Panc1 (cell line): ENCODE measurements at regions not wholly inside any gene's neighbourhood (a gene's known extent, or its start where the extent isn't known, plus 50 kb on each side); places are given as distances from the start of the nearest gene placed in this dataset.

Experiments
- ATAC-seq: fragments of 200-7000 bp; cut with Tn5 transposase; 2 replicates; pipeline ENCODE4 v1.9.1; 2020; ENCODE audit warnings: mild to moderate bottlenecking, moderate library complexity
- BruUV-seq: library from RNA; stranded (reverse); fragments of 400-500 nt; replicated peaks from 2 replicates; lab custom pipeline; 2021; lab: Mats Ljungman, UMichigan
- CTCF ChIA-PET: fragments of 300-600 bp; sonication (Branson Sonifier 250); formaldehyde crosslinking; loops from one replicate; lab custom pipeline; 2022; ENCODE audit warnings: antibody characterized with exemption; lab: Charles Lee
- POLR2A ChIA-PET: fragments of 300-600 bp; sonication (Branson Sonifier 250); formaldehyde crosslinking; loops from one replicate; lab custom pipeline; 2022; ENCODE audit warnings: antibody characterized with exemption; lab: Charles Lee
- DNase-seq: peaks from one replicate; pipeline ENCODE4 v3.0.0-alpha.2; 2010; ENCODE audit warnings: low read depth, low spot score
- H3K27ac ChIP-seq: 2 replicates; pipeline ENCODE4 v1.5.1; 2011; ENCODE audit warnings: mild to moderate bottlenecking, low read length, inconsistent platforms
- H3K27me3 ChIP-seq: fragments of 200-500 bp; sonication (Bioruptor generic); 2 replicates; pipeline ENCODE4 v1.6.0; 2014; ENCODE audit warnings: low read length, inconsistent platforms; ENCODE audit not compliant: control insufficient read depth, insufficient read depth
- H3K36me3 ChIP-seq: fragments of 200-500 bp; sonication (Bioruptor generic); 2 replicates; pipeline ENCODE4 v1.5.1; 2014; ENCODE audit warnings: inconsistent platforms, mild to moderate bottlenecking, low read length, moderate library complexity; ENCODE audit not compliant: control insufficient read depth, insufficient read depth
- H3K4me1 ChIP-seq: 2 replicates; pipeline ENCODE4 v1.5.1; 2011; ENCODE audit warnings: inconsistent platforms, mild to moderate bottlenecking, low read length, moderate library complexity; ENCODE audit not compliant: control insufficient read depth, insufficient read depth
- H3K4me3 ChIP-seq, 2 experiments: 2 replicates each; pipeline ENCODE4 v1.5.1; 2011 to 2012; ENCODE audit warnings: low read depth in 2 of 2, low read length in 2 of 2, mild to moderate bottlenecking in 2 of 2, inconsistent platforms in 1 of 2, moderate library complexity in 1 of 2
- H3K9me3 ChIP-seq: fragments of 200-500 bp; sonication (Bioruptor generic); 2 replicates; pipeline ENCODE4 v1.5.1; 2014; ENCODE audit warnings: low read depth, mild to moderate bottlenecking, inconsistent platforms, low read length, moderate library complexity; ENCODE audit not compliant: control insufficient read depth, insufficient read depth
- CTCF ChIP-seq: fragments of 450-650 bp; IDR thresholded peaks from 2 replicates; pipeline ENCODE4 v1.5.1; 2017; ENCODE audit warnings: mild to moderate bottlenecking
- POLR2AphosphoS5 ChIP-seq: IDR thresholded peaks from 2 replicates; pipeline ENCODE4 v1.6.1; 2012; ENCODE audit warnings: mild to moderate bottlenecking, low read depth, low read length, moderate library complexity
- SIN3A ChIP-seq: IDR thresholded peaks from 2 replicates; pipeline ENCODE4 v1.6.1; 2012; ENCODE audit warnings: low read depth, mild to moderate bottlenecking, low read length, moderate library complexity, borderline replicate concordance; ENCODE audit not compliant: insufficient read depth
- TCF7L2 ChIP-seq: IDR thresholded peaks from 2 replicates; pipeline ENCODE4 v1.6.1; 2011; ENCODE audit warnings: mild to moderate bottlenecking, low read depth, low read length, inconsistent platforms
- in situ Hi-C: cut with HindIII; loops from 2 replicates; pipeline ENCODE4 v1.10.0; 2016; ENCODE audit warnings: low sequenced_read_pairs, low pct_unique_long_range_greater_than_20kb
- intact Hi-C: fragments of 100-400 bp; cut with micrococcal nuclease; formaldehyde crosslinking; loops from one replicate; pipeline ENCODE4 v1.10.0; 2022; ENCODE audit not compliant: unreplicated experiment
- TF ChIP-seq, protein P1 (sequence below), 2 experiments: IDR thresholded peaks; 2 replicates each; pipeline ENCODE4 v1.6.1; 2011 to 2012; ENCODE audit warnings: low read depth in 2 of 2, control low read depth in 1 of 2, low read length in 1 of 2, mild to moderate bottlenecking in 1 of 2, moderate library complexity in 1 of 2; ENCODE audit not compliant: insufficient read depth in 1 of 2

- Histone ChIP-seq H3K27ac (no peak overlapping the region), H3K4me3 (no peak overlapping the region), H3K27me3 (no peaks in the 10 kb centered on the region), H3K9me3 (no peaks in the 10 kb centered on the region), H3K4me1 (no peaks in the 10 kb centered on the region), H3K36me3 (no peaks in the 10 kb centered on the region)
- ChIA-PET CTCF (no interaction called here), POLR2A (interaction anchor here (1.2 kb wide), 1 partner anchor 53 kb away, joined by 3 read pairs; no protein-coding TSS in a partner anchor)
- DNase-seq, result no peak
- no TSS peak for BruUV-seq
- TF ChIP-seq POLR2AphosphoS5 (no peak), CTCF (no peak), SIN3A (no peak), TCF7L2 (no peak)
- TF ChIP-seq, protein P1, sequence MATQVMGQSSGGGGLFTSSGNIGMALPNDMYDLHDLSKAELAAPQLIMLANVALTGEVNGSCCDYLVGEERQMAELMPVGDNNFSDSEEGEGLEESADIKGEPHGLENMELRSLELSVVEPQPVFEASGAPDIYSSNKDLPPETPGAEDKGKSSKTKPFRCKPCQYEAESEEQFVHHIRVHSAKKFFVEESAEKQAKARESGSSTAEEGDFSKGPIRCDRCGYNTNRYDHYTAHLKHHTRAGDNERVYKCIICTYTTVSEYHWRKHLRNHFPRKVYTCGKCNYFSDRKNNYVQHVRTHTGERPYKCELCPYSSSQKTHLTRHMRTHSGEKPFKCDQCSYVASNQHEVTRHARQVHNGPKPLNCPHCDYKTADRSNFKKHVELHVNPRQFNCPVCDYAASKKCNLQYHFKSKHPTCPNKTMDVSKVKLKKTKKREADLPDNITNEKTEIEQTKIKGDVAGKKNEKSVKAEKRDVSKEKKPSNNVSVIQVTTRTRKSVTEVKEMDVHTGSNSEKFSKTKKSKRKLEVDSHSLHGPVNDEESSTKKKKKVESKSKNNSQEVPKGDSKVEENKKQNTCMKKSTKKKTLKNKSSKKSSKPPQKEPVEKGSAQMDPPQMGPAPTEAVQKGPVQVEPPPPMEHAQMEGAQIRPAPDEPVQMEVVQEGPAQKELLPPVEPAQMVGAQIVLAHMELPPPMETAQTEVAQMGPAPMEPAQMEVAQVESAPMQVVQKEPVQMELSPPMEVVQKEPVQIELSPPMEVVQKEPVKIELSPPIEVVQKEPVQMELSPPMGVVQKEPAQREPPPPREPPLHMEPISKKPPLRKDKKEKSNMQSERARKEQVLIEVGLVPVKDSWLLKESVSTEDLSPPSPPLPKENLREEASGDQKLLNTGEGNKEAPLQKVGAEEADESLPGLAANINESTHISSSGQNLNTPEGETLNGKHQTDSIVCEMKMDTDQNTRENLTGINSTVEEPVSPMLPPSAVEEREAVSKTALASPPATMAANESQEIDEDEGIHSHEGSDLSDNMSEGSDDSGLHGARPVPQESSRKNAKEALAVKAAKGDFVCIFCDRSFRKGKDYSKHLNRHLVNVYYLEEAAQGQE (IDR thresholded peaks at IDR 0.05; ENCODE audit: insufficient read depth in 1 of 2, low read depth in 2 of 2, low read length in 1 of 2), result no peak
- intact Hi-C loops, result no loop called here
- ATAC-seq, result no peak
- in situ Hi-C loops, result no loop called here
Measured at GRCh38 chr9:73494894-73495293, 343.2 kb downstream of the ANXA1 start.

DNA sequence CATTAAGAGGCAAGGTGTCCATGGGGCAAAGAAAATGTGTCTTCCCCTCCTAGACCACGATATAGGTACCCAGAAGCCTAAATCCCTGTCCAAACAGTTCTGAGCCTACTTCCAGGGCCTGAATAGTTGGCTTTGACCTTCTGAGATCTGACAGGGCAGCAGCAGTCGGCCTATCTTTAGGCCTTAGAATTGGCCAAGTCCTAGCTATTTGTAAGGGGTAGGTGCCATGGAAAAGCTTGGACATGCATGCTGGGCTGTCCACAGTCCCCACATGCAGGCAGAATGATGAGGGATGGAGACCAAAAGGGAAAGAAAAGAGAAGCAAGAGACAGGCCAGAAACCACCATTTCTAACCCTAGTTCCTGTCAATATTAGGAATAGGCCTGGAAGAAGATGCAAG, 346.1 kb downstream of the ANXA1 start:
- CTCF ChIA-PET, result no interaction called here
- no peak for DNase-seq
- TF ChIP-seq CTCF (no peak), SIN3A (no peak), POLR2AphosphoS5 (no peak), TCF7L2 (no peak)
- TF ChIP-seq, protein P1 (IDR thresholded peaks at IDR 0.05; ENCODE audit: insufficient read depth in 1 of 2, low read depth in 2 of 2, low read length in 1 of 2), result no peak
- Histone ChIP-seq H3K4me3 (no peak overlapping the region), H3K27me3 (no peaks in the 10 kb centered on the region), H3K4me1 (no peaks in the 10 kb centered on the region), H3K9me3 (no peaks in the 10 kb centered on the region), H3K36me3 (no peaks in the 10 kb centered on the region), H3K27ac (no peak overlapping the region)
- BruUV-seq, result no TSS peak
- no peak for ATAC-seq
- POLR2A ChIA-PET, result no interaction called here
- in situ Hi-C loops, result no loop called here
- intact Hi-C loops, result no loop called here
